ENCODE measurements at regions not wholly inside any gene's neighbourhood (a gene's known extent, or its start where the extent isn't known, plus 50 kb on each side); places are given as distances from the start of the nearest gene placed in this dataset.

DNA sequence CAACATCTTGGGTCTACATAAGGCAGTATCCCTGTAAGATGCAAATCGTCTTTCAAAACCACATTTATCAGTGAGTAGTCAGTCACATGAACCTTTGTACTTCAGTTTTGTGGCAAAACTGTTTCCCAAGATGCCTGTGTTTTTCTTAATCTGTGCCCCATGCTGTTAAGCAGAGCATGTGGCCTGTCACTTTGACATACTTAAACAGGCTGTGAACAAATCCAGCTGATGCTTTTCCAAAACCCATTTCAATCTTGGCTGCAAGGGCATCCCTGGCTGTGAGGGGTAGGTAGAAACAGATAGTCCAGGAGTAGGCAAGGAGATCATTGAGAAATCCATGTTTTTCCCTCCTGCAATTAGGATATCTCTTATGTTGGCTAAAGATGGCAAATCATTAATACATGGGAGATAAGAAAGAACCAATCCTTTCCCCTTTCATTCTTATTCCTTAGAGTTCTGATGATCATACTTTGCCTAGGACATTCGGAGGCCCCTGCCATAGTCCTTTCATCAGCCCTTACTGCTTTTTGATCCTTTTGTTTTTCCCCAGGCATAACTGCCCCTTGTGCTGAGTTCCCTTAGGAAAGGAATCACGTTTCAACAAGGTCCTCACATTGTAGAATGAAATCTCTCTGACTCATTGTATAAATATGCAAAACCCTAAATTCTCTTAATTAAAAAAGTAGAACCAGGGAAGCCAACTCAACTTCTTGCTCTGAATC, 121.1 kb upstream of the EEA1 start:
- no peak overlapping the region for H2BK12ac ChIP-seq (ENCODE audit: low read depth, low read length)
- no peak overlapping the region for H3K4ac ChIP-seq (replicated peaks; ENCODE audit: insufficient read length, low read depth, low read length)
- CTCF ChIA-PET (ENCODE audit: partially characterized antibody) = interaction anchor here (0.9 kb wide), 1 partner anchor 24 kb away, joined by 3 read pairs; no protein-coding TSS in a partner anchor
- no peaks in the 10 kb centered on the region for H3K79me2 ChIP-seq (ENCODE audit: control insufficient read depth in 1 of 2, insufficient read depth in 2 of 2, low read length in 2 of 2)
- H2BK15ac ChIP-seq (ENCODE audit: low read length) = 0 out of 2 replicates have a peak overlapping the region, but pooled peaks have one; percentile 47
- no peak overlapping the region for H2BK120ac ChIP-seq (replicated peaks; ENCODE audit: low read depth, low read length)
- no peak overlapping the region for H4K5ac ChIP-seq (ENCODE audit: insufficient read length, low read depth, low read length)
- POLR2A ChIA-PET (ENCODE audit: partially characterized antibody) = no interaction called here
- H4K8ac ChIP-seq (ENCODE audit: extremely low read depth, insufficient read depth, low read length) = no peak overlapping the region
- no peaks in the 10 kb centered on the region for H3K23me2 ChIP-seq (ENCODE audit: low read depth, low read length)
- H3K9me3 ChIP-seq (ENCODE audit: insufficient read depth in 2 of 2, low read depth in 1 of 2, low read length in 1 of 2) = no peaks in the 10 kb centered on the region
- no peaks in the 10 kb centered on the region for H3K79me1 ChIP-seq (ENCODE audit: low read depth, low read length)
- H4K20me1 ChIP-seq (replicated peaks in 1 of 2; ENCODE audit: control insufficient read depth in 1 of 2, insufficient read depth in 2 of 2, low read length in 2 of 2) = no peaks in the 10 kb centered on the region
- no peak overlapping the region for H2AK5ac ChIP-seq (ENCODE audit: low read depth, low read length)
- FAIRE-seq (peak; percentile 52), DNase-seq (ENCODE audit: low read depth in 1 of 2, low spot score in 2 of 2) (no peak)
- H4K91ac ChIP-seq (replicated peaks; ENCODE audit: insufficient read length, low read length) = no peak overlapping the region
- H3K4me2 ChIP-seq (ENCODE audit: insufficient read depth in 1 of 2, low read depth in 2 of 2, low read length in 2 of 2) = no peak overlapping the region
- 59% methylated on average over 3 of the region's 3 CpGs; no CpG with 5 or more reads in 1 of the 2 experiments for WGBS, 2 experiments (ENCODE audit: extremely low coverage in 1 of 2, insufficient coverage in 1 of 2, insufficient read length in 1 of 2, insufficient replicate concordance in 2 of 2, low coverage in 1 of 2, low lambda C conversion rate in 2 of 2, missing lambda C conversion rate in 1 of 2)
- H3K27me3 ChIP-seq (replicated peaks in 1 of 4; ENCODE audit: control insufficient read depth in 3 of 4, extremely low read depth in 1 of 4, insufficient read depth in 3 of 4, low read length in 3 of 4) = no peaks in the 10 kb centered on the region
- H3K18ac ChIP-seq (ENCODE audit: extremely low read depth, low read length) = 0 out of 2 replicates have a peak overlapping the region, but pooled peaks have one; percentile 4
- TF ChIP-seq POU5F1 (IDR thresholded peaks at IDR 0.05; ENCODE audit: low read depth, low read length) (no peak), ZNF274 (IDR thresholded peaks at IDR 0.05; ENCODE audit: borderline replicate concordance, extremely low read depth, low read length) (no peak)
- H2BK20ac ChIP-seq (ENCODE audit: low read length) = no peak overlapping the region
- no peak overlapping the region for H3K14ac ChIP-seq (ENCODE audit: insufficient read length)
- H3K23ac ChIP-seq (ENCODE audit: insufficient read length) = no peak overlapping the region
- H3K9ac ChIP-seq (replicated peaks in 1 of 4; ENCODE audit: extremely low read depth in 1 of 4, low read depth in 3 of 4, low read length in 3 of 4) = no peak overlapping the region
- peak overlapping the region; percentile 73; the same call in 1 of the 2 replicates for H2AFZ ChIP-seq (ENCODE audit: low read length)
- H3K36me3 ChIP-seq (ENCODE audit: control insufficient read depth in 2 of 4, insufficient read depth in 4 of 4, low read length in 3 of 4) = no peaks in the 10 kb centered on the region
- H3K27ac ChIP-seq (ENCODE audit: low read depth, low read length) = no peak overlapping the region
- peaks cover 0 to 6% (median 4%) of the 10 kb centered on the region in 4 experiments; a peak in 3 of 7 replicates for H3K4me1 ChIP-seq (replicated peaks in 1 of 4; ENCODE audit: control insufficient read depth in 3 of 4, insufficient read depth in 4 of 4, low read length in 3 of 4)
- no peak overlapping the region for H3K56ac ChIP-seq (replicated peaks; ENCODE audit: insufficient read length, low read depth, low read length)
- no peak overlapping the region for H2BK5ac ChIP-seq (ENCODE audit: low read depth, low read length)
- H3K4me3 ChIP-seq (ENCODE audit: extremely low read depth in 1 of 4, insufficient read depth in 2 of 4, low read depth in 3 of 4, low read length in 4 of 4) = no peak overlapping the region

Measured in H1 (cell line).